Sigmoid colon (tissue), 6 donors: ENCODE measurements at regions not wholly inside any gene's neighbourhood (a gene's known extent, or its start where the extent isn't known, plus 50 kb on each side); places are given as distances from the start of the nearest gene placed in this dataset.

ENCODE experiments used
- DNase-seq: peaks from one replicate; pipeline ENCODE4 v3.0.0-alpha.2; 2019
- H3K27ac ChIP-seq, 4 donors: fragments of 200-600 bp; sonication (generic); one replicate each; pipeline ENCODE4 v1.5.1; 2016 to 2019; ENCODE audit warnings: mild to moderate bottlenecking in 1 of 4
- H3K27me3 ChIP-seq, 3 donors: fragments of 200-600 bp; sonication (generic); one replicate each; pipeline ENCODE4 v1.5.1; 2019; ENCODE audit warnings: mild to moderate bottlenecking in 1 of 3
- H3K36me3 ChIP-seq, 4 donors: fragments of 200-600 bp; sonication (generic); one replicate each; pipeline ENCODE4 v1.5.1; 2016 to 2019
- H3K4me1 ChIP-seq, 4 donors: fragments of 200-600 bp; sonication (generic); one replicate each; pipeline ENCODE4 v1.5.1; 2017 to 2019
- H3K4me3 ChIP-seq, 4 donors: fragments of 200-600 bp; sonication (generic); one replicate each; pipeline ENCODE4 v1.5.1; 2017 to 2019; ENCODE audit warnings: mild to moderate bottlenecking in 2 of 4, moderate library complexity in 1 of 4
- H3K9me3 ChIP-seq, 4 donors: fragments of 200-600 bp in 3 of 4; sonication (generic) in 3 of 4; one replicate each; pipeline versions ENCODE4 v1.5.1 to v1.6.1; 2013 to 2019
- CTCF ChIP-seq, 4 experiments: fragments of 450-650 bp in 3 of 4; fragments of 200-600 bp in 1 of 4; IDR thresholded peaks; one replicate each; pipeline ENCODE4 v1.5.1; 2016 to 2019; ENCODE audit warnings: antibody characterized with exemption in 4 of 4, mild to moderate bottlenecking in 3 of 4, moderate library complexity in 2 of 4
- EP300 ChIP-seq, 4 donors: sonication (generic); formaldehyde crosslinking; IDR thresholded peaks; one replicate each; pipeline ENCODE4 v1.6.1; 2017; ENCODE audit warnings: antibody characterized with exemption in 4 of 4
- POLR2A ChIP-seq, 2 donors: fragments of 450-650 bp; IDR thresholded peaks; one replicate each; pipeline ENCODE4 v1.6.1; 2016; ENCODE audit warnings: antibody characterized with exemption in 2 of 2, mild to moderate bottlenecking in 2 of 2, moderate library complexity in 2 of 2
- POLR2AphosphoS5 ChIP-seq, 4 donors: sonication (generic); formaldehyde crosslinking; IDR thresholded peaks; one replicate each; pipeline ENCODE4 v1.6.1; 2017; ENCODE audit warnings: antibody characterized with exemption in 4 of 4
- WGBS, 2 donors: extraction: QIAGEN DNeasy Blood & Tissue Kit; methylation state at CpG; one replicate each; pipeline ENCODE4 v1.1.7; 2013; 5-methylcytosine and 5-hydroxymethylcytosine counted together
- intact Hi-C: fragments of 100-400 bp; cut with DNase I; formaldehyde crosslinking; loops from one replicate; pipeline ENCODE4 v1.15.1; 2023
- donor health status: healthy with polysubstance abuse.
- donor health status: healthy.

GRCh38 chr12:46087916-46088439 is 97.6 kb upstream of the SCAF11 start:
- WGBS, 2 donors = 85 to 90% methylated on average over 1 of the region's 1 CpG
- H3K4me1 ChIP-seq = no peaks in the 10 kb centered on the region
- no peaks in the 10 kb centered on the region for H3K36me3 ChIP-seq
- H3K9me3 ChIP-seq = peaks cover 0 to 4% (median 0%) of the 10 kb centered on the region in 4 donors
- TF ChIP-seq CTCF (IDR thresholded peaks at IDR 0.05) = no peak
- no peak for TF ChIP-seq POLR2A (IDR thresholded peaks at IDR 0.05)
- no peak for TF ChIP-seq POLR2AphosphoS5 (IDR thresholded peaks at IDR 0.05)
- TF ChIP-seq EP300 (IDR thresholded peaks at IDR 0.05) = no peak
- H3K27me3 ChIP-seq = no peaks in the 10 kb centered on the region
- no peak overlapping the region for H3K27ac ChIP-seq
- intact Hi-C loops = no loop called here
- DNase-seq = no peak
- H3K4me3 ChIP-seq = no peak overlapping the region

GRCh38 chr12:46084666-46085631 is 94.6 kb upstream of the SCAF11 start:
- TF ChIP-seq EP300 (IDR thresholded peaks at IDR 0.05) (no peak), POLR2A (IDR thresholded peaks at IDR 0.05) (no peak), CTCF (IDR thresholded peaks at IDR 0.05) (no peak), POLR2AphosphoS5 (IDR thresholded peaks at IDR 0.05) (no peak)
- Histone ChIP-seq H3K4me1 (no peaks in the 10 kb centered on the region), H3K36me3 (no peaks in the 10 kb centered on the region), H3K4me3 (no peak overlapping the region), H3K27ac (no peak overlapping the region), H3K9me3 (peaks cover 0 to 4% (median 0%) of the 10 kb centered on the region in 4 donors), H3K27me3 (no peaks in the 10 kb centered on the region)
- DNase-seq = no peak
- intact Hi-C loops = no loop called here
- WGBS, 2 donors = 80 to 85% methylated on average over 7 of the region's 7 CpGs

GRCh38 chr12:46082490-46083200 is 92.3 kb upstream of the SCAF11 start:
- DNase-seq = no peak
- no peaks in the 10 kb centered on the region for H3K27me3 ChIP-seq
- intact Hi-C loops = no loop called here
- peaks cover 0 to 5% (median 2%) of the 10 kb centered on the region in 4 donors for H3K9me3 ChIP-seq
- H3K27ac ChIP-seq = no peak overlapping the region
- WGBS, 2 donors = 100% methylated on average over 1 of the region's 1 CpG
- H3K36me3 ChIP-seq = no peaks in the 10 kb centered on the region
- no peak overlapping the region for H3K4me3 ChIP-seq
- no peak for TF ChIP-seq EP300 (IDR thresholded peaks at IDR 0.05)
- no peak for TF ChIP-seq POLR2AphosphoS5 (IDR thresholded peaks at IDR 0.05)
- TF ChIP-seq CTCF (IDR thresholded peaks at IDR 0.05) = no peak
- no peak for TF ChIP-seq POLR2A (IDR thresholded peaks at IDR 0.05)
- H3K4me1 ChIP-seq = no peaks in the 10 kb centered on the region

- TF ChIP-seq CTCF (IDR thresholded peaks at IDR 0.05) = no peak
- no peak for TF ChIP-seq EP300 (IDR thresholded peaks at IDR 0.05)
- no peak for TF ChIP-seq POLR2A (IDR thresholded peaks at IDR 0.05)
- no peak for TF ChIP-seq POLR2AphosphoS5 (IDR thresholded peaks at IDR 0.05)
- DNase-seq = no peak
- intact Hi-C loops = loop anchor here (5.0 kb wide), 4 partner anchors 81 to 949 kb away; partner anchors contain the start of gene SCAF11
- H3K9me3 ChIP-seq = peaks cover 0 to 4% (median 0%) of the 10 kb centered on the region in 4 donors
- H3K36me3 ChIP-seq = no peaks in the 10 kb centered on the region
- H3K4me1 ChIP-seq = peaks cover 0 to 12% (median 10%) of the 10 kb centered on the region in 4 donors
- 94 to 95% methylated on average over 4 of the region's 4 CpGs for WGBS, 2 donors
- no peak overlapping the region for H3K4me3 ChIP-seq
- no peaks in the 10 kb centered on the region for H3K27me3 ChIP-seq
- H3K27ac ChIP-seq = no peak overlapping the region
These were observed 82.9 kb upstream of the SCAF11 start for GRCh38 chr12:46073321-46073720.
